ENCODE measurements at regions not wholly inside any gene's neighbourhood (a gene's known extent, or its start where the extent isn't known, plus 50 kb on each side); places are given as distances from the start of the nearest gene placed in this dataset.

- peak; percentile 47 for DNase-seq (ENCODE audit: insufficient read length, low spot score, missing footprints)
- Histone ChIP-seq H3K27ac (ENCODE audit: low read depth, low read length) (peak overlapping the region; percentile 39), H2AFZ (ENCODE audit: low read length) (no peak overlapping the region)
Measured at GRCh38 chr2:13676269-13676668, 956.2 kb upstream of the LRATD1 start.

GRCh38 chr2:13681936-13682335, 950.6 kb upstream of the LRATD1 start:
- H3K9me3 ChIP-seq (ENCODE audit: low read depth, low read length) = peaks cover 2% of the 10 kb centered on the region
- H4K20me1 ChIP-seq (ENCODE audit: insufficient read depth, low read length) = no peaks in the 10 kb centered on the region
- no peaks in the 10 kb centered on the region for H3K79me2 ChIP-seq (ENCODE audit: insufficient read depth, low read length)
- H3K4me2 ChIP-seq (ENCODE audit: insufficient read depth, low read length) = no peak overlapping the region
- H3K36me3 ChIP-seq (ENCODE audit: insufficient read depth, low read length) = no peaks in the 10 kb centered on the region
- DNase-seq (ENCODE audit: insufficient read length, low spot score, missing footprints) = no peak
- H3K27me3 ChIP-seq (ENCODE audit: insufficient read depth, low read length) = no peaks in the 10 kb centered on the region
- H3K4me1 ChIP-seq (ENCODE audit: insufficient read depth, low read length) = no peaks in the 10 kb centered on the region
- H2AFZ ChIP-seq (ENCODE audit: low read length) = no peak overlapping the region
- no peak overlapping the region for H3K4me3 ChIP-seq (ENCODE audit: insufficient read depth, low read length)
- TF ChIP-seq CTCF (IDR thresholded peaks at IDR 0.05; ENCODE audit: extremely low read depth, low read depth, low read length) = no peak
- H3K27ac ChIP-seq (ENCODE audit: low read depth, low read length) = no peak overlapping the region

More at GRCh38 chr2:13676269-13676668, 956.2 kb upstream of the LRATD1 start:
- no peaks in the 10 kb centered on the region for H3K9me3 ChIP-seq (ENCODE audit: low read depth, low read length)
- no peak for TF ChIP-seq CTCF (IDR thresholded peaks at IDR 0.05; ENCODE audit: extremely low read depth, low read depth, low read length)
- H3K4me3 ChIP-seq (ENCODE audit: insufficient read depth, low read length) = no peak overlapping the region
- H3K79me2 ChIP-seq (ENCODE audit: insufficient read depth, low read length) = no peaks in the 10 kb centered on the region
- H4K20me1 ChIP-seq (ENCODE audit: insufficient read depth, low read length) = no peaks in the 10 kb centered on the region
- peaks cover 5% of the 10 kb centered on the region for H3K4me1 ChIP-seq (ENCODE audit: insufficient read depth, low read length)
- peak overlapping the region; percentile 48 for H3K4me2 ChIP-seq (ENCODE audit: insufficient read depth, low read length)
- no peaks in the 10 kb centered on the region for H3K36me3 ChIP-seq (ENCODE audit: insufficient read depth, low read length)
- H3K27me3 ChIP-seq (ENCODE audit: insufficient read depth, low read length) = no peaks in the 10 kb centered on the region

- H3K27me3 ChIP-seq (ENCODE audit: insufficient read depth, low read length) = no peaks in the 10 kb centered on the region
- peaks cover 2% of the 10 kb centered on the region for H3K9me3 ChIP-seq (ENCODE audit: low read depth, low read length)
- no peak overlapping the region for H3K4me2 ChIP-seq (ENCODE audit: insufficient read depth, low read length)
- H2AFZ ChIP-seq (ENCODE audit: low read length) = no peak overlapping the region
- no peak overlapping the region for H3K27ac ChIP-seq (ENCODE audit: low read depth, low read length)
- no peaks in the 10 kb centered on the region for H3K4me1 ChIP-seq (ENCODE audit: insufficient read depth, low read length)
- no peak for TF ChIP-seq CTCF (IDR thresholded peaks at IDR 0.05; ENCODE audit: extremely low read depth, low read depth, low read length)
- no peaks in the 10 kb centered on the region for H4K20me1 ChIP-seq (ENCODE audit: insufficient read depth, low read length)
- H3K4me3 ChIP-seq (ENCODE audit: insufficient read depth, low read length) = no peak overlapping the region
- no peaks in the 10 kb centered on the region for H3K36me3 ChIP-seq (ENCODE audit: insufficient read depth, low read length)
- no peaks in the 10 kb centered on the region for H3K79me2 ChIP-seq (ENCODE audit: insufficient read depth, low read length)
- DNase-seq (ENCODE audit: insufficient read length, low spot score, missing footprints) = no peak
Measured at GRCh38 chr2:13682540-13683272, 949.8 kb upstream of the LRATD1 start.

- Histone ChIP-seq H2AFZ (ENCODE audit: low read length) (no peak overlapping the region), H3K27ac (ENCODE audit: low read depth, low read length) (no peak overlapping the region), H3K27me3 (ENCODE audit: insufficient read depth, low read length) (no peaks in the 10 kb centered on the region), H3K4me1 (ENCODE audit: insufficient read depth, low read length) (no peaks in the 10 kb centered on the region), H3K4me3 (ENCODE audit: insufficient read depth, low read length) (no peak overlapping the region), H3K4me2 (ENCODE audit: insufficient read depth, low read length) (no peak overlapping the region), H3K9me3 (ENCODE audit: low read depth, low read length) (peaks cover 2% of the 10 kb centered on the region), H3K36me3 (ENCODE audit: insufficient read depth, low read length) (no peaks in the 10 kb centered on the region), H3K79me2 (ENCODE audit: insufficient read depth, low read length) (no peaks in the 10 kb centered on the region), H4K20me1 (ENCODE audit: insufficient read depth, low read length) (no peaks in the 10 kb centered on the region)
- no peak for TF ChIP-seq CTCF (IDR thresholded peaks at IDR 0.05; ENCODE audit: extremely low read depth, low read depth, low read length)
- DNase-seq (ENCODE audit: insufficient read length, low spot score, missing footprints) = no peak
Measured at GRCh38 chr2:13686262-13686661, 946.3 kb upstream of the LRATD1 start.
